ENCODE measurements at regions not wholly inside any gene's neighbourhood (a gene's known extent, or its start where the extent isn't known, plus 50 kb on each side); places are given as distances from the start of the nearest gene placed in this dataset.

DNA sequence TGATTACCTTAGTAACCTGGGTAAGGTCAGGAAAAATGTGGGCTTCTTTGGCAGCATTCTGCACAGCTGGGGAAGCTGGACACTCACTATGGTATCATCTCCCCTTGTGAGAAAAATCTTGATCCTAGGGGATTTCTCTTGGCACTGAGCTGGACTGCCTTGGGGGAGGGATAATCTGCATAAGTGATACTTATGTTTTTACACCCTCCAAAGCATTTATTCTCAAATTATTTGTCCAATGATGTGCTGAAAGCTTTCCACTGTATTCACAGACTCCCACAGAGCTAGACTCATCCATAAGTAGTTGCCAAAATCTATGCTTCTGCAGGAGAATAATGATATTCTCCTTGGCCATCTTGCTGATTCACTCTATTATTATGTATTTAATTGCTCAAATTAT is 121.5 kb upstream of the CNR1 start:
- TF ChIP-seq HDAC2 (CRISPR knock-in tag; IDR thresholded peaks at IDR 0.05) (no peak), POLR2AphosphoS5 (IDR thresholded peaks at IDR 0.05; ENCODE audit: low read depth, low read length) (no peak), ZFP41 (CRISPR knock-in tag; IDR thresholded peaks at IDR 0.05; ENCODE audit: borderline replicate concordance) (no peak), ZFP36 (IDR thresholded peaks at IDR 0.05; ENCODE audit: borderline replicate concordance, low read depth, low read length, partially characterized antibody) (no peak), NFATC3 (CRISPR knock-in tag; IDR thresholded peaks at IDR 0.05) (no peak), U2AF1 (optimal IDR thresholded peaks at IDR 0.05; ENCODE audit: low read depth, low read length) (no peak), ZNF136 (CRISPR knock-in tag; IDR thresholded peaks at IDR 0.05; ENCODE audit: low read depth) (no peak), EZH2 (conservative IDR thresholded peaks at IDR 0.05; ENCODE audit: low read depth, low read length) (no peak), ZBTB7A (CRISPR knock-in tag; IDR thresholded peaks at IDR 0.05) (no peak), ZZZ3 (CRISPR knock-in tag; IDR thresholded peaks at IDR 0.05; ENCODE audit: borderline replicate concordance) (no peak)
- TF ChIP-seq, protein P1, sequence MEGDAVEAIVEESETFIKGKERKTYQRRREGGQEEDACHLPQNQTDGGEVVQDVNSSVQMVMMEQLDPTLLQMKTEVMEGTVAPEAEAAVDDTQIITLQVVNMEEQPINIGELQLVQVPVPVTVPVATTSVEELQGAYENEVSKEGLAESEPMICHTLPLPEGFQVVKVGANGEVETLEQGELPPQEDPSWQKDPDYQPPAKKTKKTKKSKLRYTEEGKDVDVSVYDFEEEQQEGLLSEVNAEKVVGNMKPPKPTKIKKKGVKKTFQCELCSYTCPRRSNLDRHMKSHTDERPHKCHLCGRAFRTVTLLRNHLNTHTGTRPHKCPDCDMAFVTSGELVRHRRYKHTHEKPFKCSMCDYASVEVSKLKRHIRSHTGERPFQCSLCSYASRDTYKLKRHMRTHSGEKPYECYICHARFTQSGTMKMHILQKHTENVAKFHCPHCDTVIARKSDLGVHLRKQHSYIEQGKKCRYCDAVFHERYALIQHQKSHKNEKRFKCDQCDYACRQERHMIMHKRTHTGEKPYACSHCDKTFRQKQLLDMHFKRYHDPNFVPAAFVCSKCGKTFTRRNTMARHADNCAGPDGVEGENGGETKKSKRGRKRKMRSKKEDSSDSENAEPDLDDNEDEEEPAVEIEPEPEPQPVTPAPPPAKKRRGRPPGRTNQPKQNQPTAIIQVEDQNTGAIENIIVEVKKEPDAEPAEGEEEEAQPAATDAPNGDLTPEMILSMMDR (CRISPR knock-in tag; IDR thresholded peaks at IDR 0.05): no peak
